Right atrium auricular region (tissue), 2 donors: ENCODE measurements at regions not wholly inside any gene's neighbourhood (a gene's known extent, or its start where the extent isn't known, plus 50 kb on each side); places are given as distances from the start of the nearest gene placed in this dataset.

Experiments
- DNase-seq: peaks from one replicate; pipeline ENCODE4 v3.0.0-alpha.2; 2019; ENCODE audit warnings: low spot score
- H3K27ac ChIP-seq, 2 donors: fragments of 200-600 bp; sonication (generic); 1 replicate in 1 of 2; 2 replicates in 1 of 2; pipeline ENCODE4 v1.5.1; 2016 to 2019
- H3K27me3 ChIP-seq, 2 donors: fragments of 200-600 bp; sonication (generic); one replicate each; pipeline versions ENCODE4 v1.5.1 to v1.6.0; 2017 to 2019
- H3K36me3 ChIP-seq: fragments of 200-600 bp; sonication (generic); one replicate; pipeline ENCODE4 v1.5.1; 2016
- H3K4me1 ChIP-seq, 2 donors: fragments of 200-600 bp; sonication (generic); one replicate each; pipeline versions ENCODE4 v1.5.1 to v1.6.0; 2017 to 2019
- H3K4me3 ChIP-seq, 2 donors: fragments of 200-600 bp; sonication (generic); 1 replicate in 1 of 2; 2 replicates in 1 of 2; pipeline ENCODE4 v1.5.1; 2017 to 2019; ENCODE audit warnings: mild to moderate bottlenecking in 1 of 2, moderate library complexity in 1 of 2
- H3K9me3 ChIP-seq, 2 donors: fragments of 200-600 bp; sonication (generic); one replicate each; pipeline ENCODE4 v1.5.1; 2019
- TF ChIP-seq, protein P1 (sequence below), 2 donors: fragments of 200-600 bp; sonication (generic); IDR thresholded peaks; one replicate each; pipeline ENCODE4 v1.5.1; 2019; ENCODE audit warnings: antibody characterized with exemption in 2 of 2

DNA sequence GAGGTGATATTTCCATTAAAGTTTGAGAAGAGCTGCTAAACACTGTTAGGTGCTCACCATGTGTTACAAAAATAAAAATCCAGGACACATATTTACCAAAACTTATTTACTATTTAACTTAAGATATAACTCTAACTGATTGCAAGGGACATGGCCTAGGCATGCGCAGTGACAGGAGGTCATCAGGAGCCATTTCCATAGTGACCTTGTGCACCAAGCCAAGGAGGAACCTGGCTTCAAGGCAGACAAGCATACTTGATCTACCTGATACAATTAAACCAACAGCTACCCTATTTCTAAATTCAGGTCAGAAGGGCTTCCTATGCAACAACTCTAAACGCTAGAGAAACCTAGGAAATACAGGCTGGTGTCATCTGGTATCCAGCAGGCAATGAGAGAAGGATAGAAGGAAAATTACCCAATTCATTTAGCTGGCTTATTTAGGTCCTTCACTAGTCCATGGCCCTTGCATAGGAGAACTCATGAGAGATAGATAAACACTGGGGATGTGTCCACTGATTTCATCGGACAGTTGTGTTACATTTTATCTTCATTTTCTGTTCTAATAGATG, 134.4 kb downstream of the FOXB1 start:
- no peak for DNase-seq
- TF ChIP-seq, protein P1, sequence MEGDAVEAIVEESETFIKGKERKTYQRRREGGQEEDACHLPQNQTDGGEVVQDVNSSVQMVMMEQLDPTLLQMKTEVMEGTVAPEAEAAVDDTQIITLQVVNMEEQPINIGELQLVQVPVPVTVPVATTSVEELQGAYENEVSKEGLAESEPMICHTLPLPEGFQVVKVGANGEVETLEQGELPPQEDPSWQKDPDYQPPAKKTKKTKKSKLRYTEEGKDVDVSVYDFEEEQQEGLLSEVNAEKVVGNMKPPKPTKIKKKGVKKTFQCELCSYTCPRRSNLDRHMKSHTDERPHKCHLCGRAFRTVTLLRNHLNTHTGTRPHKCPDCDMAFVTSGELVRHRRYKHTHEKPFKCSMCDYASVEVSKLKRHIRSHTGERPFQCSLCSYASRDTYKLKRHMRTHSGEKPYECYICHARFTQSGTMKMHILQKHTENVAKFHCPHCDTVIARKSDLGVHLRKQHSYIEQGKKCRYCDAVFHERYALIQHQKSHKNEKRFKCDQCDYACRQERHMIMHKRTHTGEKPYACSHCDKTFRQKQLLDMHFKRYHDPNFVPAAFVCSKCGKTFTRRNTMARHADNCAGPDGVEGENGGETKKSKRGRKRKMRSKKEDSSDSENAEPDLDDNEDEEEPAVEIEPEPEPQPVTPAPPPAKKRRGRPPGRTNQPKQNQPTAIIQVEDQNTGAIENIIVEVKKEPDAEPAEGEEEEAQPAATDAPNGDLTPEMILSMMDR (IDR thresholded peaks at IDR 0.05), result no peak
- Histone ChIP-seq H3K4me3 (no peak overlapping the region), H3K27ac (no peak overlapping the region), H3K36me3 (no peaks in the 10 kb centered on the region), H3K4me1 (no peaks in the 10 kb centered on the region), H3K9me3 (no peaks in the 10 kb centered on the region), H3K27me3 (no peaks in the 10 kb centered on the region)

DNA sequence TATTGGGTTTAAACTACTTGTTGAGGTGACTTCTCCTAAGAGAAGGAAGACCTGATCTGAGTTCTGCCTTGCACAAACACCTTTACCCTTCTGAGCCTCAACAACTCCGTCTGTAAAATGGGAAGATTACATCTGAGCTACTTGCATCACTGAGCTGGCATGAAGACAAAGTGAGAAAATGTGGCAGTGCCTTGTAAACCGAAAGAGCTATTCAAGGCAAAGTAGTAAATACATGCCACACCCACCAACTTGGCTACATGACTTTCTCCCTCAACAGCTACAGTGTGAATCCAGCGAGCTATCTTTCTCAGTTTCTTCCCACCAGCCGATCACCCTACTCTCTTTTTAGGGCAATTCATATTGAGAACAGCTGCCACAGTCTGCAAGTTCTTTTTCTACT, 148.3 kb downstream of the FOXB1 start:
- Histone ChIP-seq H3K4me3 (no peak overlapping the region), H3K9me3 (no peaks in the 10 kb centered on the region), H3K4me1 (no peaks in the 10 kb centered on the region), H3K27me3 (no peaks in the 10 kb centered on the region), H3K27ac (no peak overlapping the region), H3K36me3 (no peaks in the 10 kb centered on the region)
- no peak for DNase-seq
- TF ChIP-seq, protein P1 (IDR thresholded peaks at IDR 0.05), result no peak

DNA sequence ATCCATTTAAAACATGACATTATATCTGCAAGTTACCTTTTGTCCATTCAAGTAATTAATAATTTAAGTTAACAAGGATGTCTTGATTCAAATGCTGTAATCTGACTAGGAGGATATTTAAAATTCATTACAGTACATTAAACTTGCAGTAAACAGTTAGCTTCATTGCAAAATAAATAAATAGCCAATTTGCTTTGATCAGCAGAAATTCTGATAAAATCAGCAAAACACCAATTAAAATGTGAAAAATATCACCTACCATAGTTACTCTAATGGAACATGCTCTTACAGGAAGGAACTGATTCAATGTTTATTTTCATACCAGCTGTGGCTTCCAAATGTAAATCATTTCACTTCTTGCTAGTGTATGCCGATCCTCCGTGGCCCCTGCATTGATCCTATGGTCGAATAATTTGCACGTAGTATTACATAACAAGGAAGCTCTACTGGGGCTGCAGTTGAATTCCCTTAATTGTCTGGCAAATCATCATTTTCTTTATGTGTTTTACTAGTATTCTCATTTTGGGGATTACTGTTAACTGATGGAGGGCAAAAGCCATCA, 150.7 kb downstream of the FOXB1 start:
- TF ChIP-seq, protein P1 (IDR thresholded peaks at IDR 0.05), result no peak
- H3K4me3 ChIP-seq, result no peak overlapping the region
- no peak for DNase-seq
- no peaks in the 10 kb centered on the region for H3K9me3 ChIP-seq
- no peaks in the 10 kb centered on the region for H3K27me3 ChIP-seq
- H3K4me1 ChIP-seq, result no peaks in the 10 kb centered on the region
- no peak overlapping the region for H3K27ac ChIP-seq
- H3K36me3 ChIP-seq, result no peaks in the 10 kb centered on the region

DNA sequence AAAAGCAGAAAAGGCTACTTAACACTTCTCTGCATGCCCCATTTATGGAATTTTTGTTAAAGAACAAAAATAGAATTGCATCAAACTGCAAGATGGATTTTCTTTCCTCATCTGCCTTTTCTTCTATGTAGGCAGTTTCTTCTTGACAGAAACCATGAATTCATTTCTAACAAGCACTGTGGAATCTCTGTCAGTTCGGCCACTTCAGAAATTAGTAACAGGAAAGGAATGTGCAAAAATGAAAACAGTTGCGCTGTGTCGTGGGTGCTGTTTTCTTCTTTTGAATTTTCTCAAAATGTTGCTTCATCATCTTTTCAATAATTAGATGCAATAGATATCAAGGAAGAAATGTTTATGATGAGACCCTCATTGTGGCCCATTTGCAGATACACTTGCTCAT, 151.6 kb downstream of the FOXB1 start:
- Histone ChIP-seq H3K4me1 (no peaks in the 10 kb centered on the region), H3K27me3 (no peaks in the 10 kb centered on the region), H3K27ac (no peak overlapping the region), H3K9me3 (no peaks in the 10 kb centered on the region), H3K4me3 (no peak overlapping the region), H3K36me3 (no peaks in the 10 kb centered on the region)
- TF ChIP-seq, protein P1 (IDR thresholded peaks at IDR 0.05), result no peak
- DNase-seq, result no peak

DNA sequence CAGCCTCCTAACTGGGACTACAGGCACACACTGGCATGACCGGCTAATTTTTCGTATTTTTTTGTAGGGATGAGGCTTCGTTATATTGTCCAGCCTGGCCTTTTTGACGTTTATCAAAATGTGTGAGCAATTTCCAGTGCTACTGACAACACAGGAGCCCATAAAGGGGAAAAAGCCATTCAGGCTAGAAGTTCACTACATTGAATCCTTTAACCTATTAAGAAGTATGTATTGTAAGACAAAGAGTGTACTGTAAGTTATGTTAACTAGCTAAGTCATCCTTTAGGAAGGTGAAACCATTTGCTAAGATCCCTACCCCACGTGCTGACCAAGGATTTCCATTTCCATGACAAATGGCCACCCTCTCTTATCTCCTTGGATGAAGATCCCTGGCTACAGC, 156.8 kb downstream of the FOXB1 start:
- no peaks in the 10 kb centered on the region for H3K27me3 ChIP-seq

More for the DNA sequence above, 156.8 kb downstream of the FOXB1 start:
- H3K4me1 ChIP-seq, result no peaks in the 10 kb centered on the region
- no peaks in the 10 kb centered on the region for H3K9me3 ChIP-seq
- no peak overlapping the region for H3K4me3 ChIP-seq
- H3K27ac ChIP-seq, result no peak overlapping the region
- TF ChIP-seq, protein P1 (IDR thresholded peaks at IDR 0.05), result no peak
- H3K36me3 ChIP-seq, result no peaks in the 10 kb centered on the region
- no peak for DNase-seq
